Kidney epithelial cell (primary cell): ENCODE measurements at regions not wholly inside any gene's neighbourhood (a gene's known extent, or its start where the extent isn't known, plus 50 kb on each side); places are given as distances from the start of the nearest gene placed in this dataset.

Experiments used
- DNase-seq: peaks from one replicate; pipeline ENCODE4 v3.0.0-alpha.2; 2010; ENCODE audit warnings: low read depth
- H3K27me3 ChIP-seq: 2 replicates; pipeline ENCODE4 v1.6.0; 2011; ENCODE audit warnings: low read length; ENCODE audit not compliant: control insufficient read depth, insufficient read depth
- H3K36me3 ChIP-seq: 2 replicates; pipeline ENCODE4 v1.5.1; 2011; ENCODE audit warnings: low read length; ENCODE audit not compliant: control insufficient read depth, insufficient read depth
- H3K4me3 ChIP-seq: 2 replicates; pipeline ENCODE4 v1.5.1; 2011; ENCODE audit warnings: low read depth, mild to moderate bottlenecking, control low read depth, low read length
- TF ChIP-seq, protein P1 (sequence below): IDR thresholded peaks from 2 replicates; pipeline ENCODE4 v1.5.1; 2011; ENCODE audit warnings: mild to moderate bottlenecking, moderate library complexity, low read length, control low read depth, inconsistent platforms; ENCODE audit not compliant: insufficient read depth, poor library complexity, severe bottlenecking

DNA sequence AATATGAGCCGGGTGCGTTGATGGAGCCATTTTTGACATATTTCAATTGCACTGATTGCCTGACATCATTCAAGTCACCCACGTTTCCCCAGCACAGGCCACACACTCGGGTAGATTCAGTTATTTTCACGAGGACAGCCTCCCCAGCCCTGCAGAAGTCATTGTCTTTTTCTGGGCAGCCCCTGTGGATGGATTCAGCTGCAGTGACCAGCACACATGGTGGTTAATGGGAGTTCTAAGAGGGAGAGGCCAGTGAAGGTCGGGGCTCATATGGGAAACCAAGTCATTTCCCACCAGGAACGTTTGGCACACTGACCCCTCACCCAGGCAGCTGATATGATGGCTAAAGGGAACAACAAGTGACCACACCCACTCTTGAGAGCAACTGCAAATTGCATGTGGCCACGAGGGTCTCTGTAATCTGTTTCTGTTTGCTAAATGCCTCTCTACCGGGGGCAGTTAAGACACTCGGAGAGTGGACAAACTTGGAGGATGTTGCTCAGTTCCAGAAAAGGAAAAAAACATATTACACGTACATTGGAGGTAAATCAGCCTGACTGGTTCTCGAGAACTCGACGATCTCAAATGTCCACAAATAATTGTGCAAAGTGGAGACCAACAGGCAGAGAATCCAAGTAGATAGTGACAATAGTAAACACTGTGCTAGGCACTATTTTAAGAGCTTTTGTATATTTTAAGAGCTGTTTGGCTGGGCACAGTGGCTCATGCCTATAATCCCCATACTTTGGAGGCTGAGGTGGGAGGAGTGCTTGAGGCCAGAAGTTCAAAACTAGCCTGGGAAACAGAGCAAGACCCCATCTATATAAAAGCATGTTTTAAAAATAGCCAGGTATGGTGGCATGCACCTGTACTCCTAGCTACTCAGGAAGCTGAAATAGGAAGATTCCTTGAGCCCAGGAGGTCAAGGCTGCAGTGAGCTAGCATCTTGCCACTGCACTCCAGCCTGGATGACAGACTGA is 167.2 kb upstream of the IRF2BP2 start:
- no peak for DNase-seq
- Histone ChIP-seq H3K4me3 (no peak overlapping the region), H3K27me3 (peaks cover 12% of the 10 kb centered on the region), H3K36me3 (no peaks in the 10 kb centered on the region)
- TF ChIP-seq, protein P1, sequence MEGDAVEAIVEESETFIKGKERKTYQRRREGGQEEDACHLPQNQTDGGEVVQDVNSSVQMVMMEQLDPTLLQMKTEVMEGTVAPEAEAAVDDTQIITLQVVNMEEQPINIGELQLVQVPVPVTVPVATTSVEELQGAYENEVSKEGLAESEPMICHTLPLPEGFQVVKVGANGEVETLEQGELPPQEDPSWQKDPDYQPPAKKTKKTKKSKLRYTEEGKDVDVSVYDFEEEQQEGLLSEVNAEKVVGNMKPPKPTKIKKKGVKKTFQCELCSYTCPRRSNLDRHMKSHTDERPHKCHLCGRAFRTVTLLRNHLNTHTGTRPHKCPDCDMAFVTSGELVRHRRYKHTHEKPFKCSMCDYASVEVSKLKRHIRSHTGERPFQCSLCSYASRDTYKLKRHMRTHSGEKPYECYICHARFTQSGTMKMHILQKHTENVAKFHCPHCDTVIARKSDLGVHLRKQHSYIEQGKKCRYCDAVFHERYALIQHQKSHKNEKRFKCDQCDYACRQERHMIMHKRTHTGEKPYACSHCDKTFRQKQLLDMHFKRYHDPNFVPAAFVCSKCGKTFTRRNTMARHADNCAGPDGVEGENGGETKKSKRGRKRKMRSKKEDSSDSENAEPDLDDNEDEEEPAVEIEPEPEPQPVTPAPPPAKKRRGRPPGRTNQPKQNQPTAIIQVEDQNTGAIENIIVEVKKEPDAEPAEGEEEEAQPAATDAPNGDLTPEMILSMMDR: no peak

DNA sequence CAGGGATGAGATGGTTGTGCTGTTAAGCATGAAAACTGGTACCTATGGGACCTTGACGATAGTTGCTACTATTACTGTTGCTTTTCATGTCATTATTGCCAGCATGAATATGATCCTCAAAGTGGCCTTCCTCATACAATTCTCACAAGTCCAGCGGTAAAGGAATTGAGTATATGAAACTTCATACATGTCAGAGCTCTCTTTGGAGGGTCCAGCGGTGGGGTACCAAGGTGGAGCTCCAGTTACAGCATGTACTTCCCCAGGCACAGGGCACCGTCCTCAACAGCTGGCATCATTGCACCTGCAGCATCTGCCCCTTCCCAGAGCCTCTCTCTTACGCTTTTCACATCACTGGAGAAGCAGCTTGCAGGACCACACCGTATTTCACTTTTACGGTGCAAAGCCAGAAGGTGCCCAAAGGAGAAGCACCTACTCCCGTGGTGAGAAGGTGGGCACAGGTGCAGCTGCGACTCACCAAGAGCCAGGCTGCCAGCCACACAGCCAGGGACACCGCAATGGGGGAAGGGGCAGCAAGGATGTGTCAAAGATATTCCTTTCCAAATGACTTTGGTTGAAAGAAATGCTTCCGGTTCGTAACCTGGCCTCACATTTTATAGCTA is 166.4 kb upstream of the IRF2BP2 start:
- TF ChIP-seq, protein P1: no peak
- DNase-seq: no peak
- no peak overlapping the region for H3K4me3 ChIP-seq
- no peaks in the 10 kb centered on the region for H3K36me3 ChIP-seq
- peaks cover 12% of the 10 kb centered on the region for H3K27me3 ChIP-seq

DNA sequence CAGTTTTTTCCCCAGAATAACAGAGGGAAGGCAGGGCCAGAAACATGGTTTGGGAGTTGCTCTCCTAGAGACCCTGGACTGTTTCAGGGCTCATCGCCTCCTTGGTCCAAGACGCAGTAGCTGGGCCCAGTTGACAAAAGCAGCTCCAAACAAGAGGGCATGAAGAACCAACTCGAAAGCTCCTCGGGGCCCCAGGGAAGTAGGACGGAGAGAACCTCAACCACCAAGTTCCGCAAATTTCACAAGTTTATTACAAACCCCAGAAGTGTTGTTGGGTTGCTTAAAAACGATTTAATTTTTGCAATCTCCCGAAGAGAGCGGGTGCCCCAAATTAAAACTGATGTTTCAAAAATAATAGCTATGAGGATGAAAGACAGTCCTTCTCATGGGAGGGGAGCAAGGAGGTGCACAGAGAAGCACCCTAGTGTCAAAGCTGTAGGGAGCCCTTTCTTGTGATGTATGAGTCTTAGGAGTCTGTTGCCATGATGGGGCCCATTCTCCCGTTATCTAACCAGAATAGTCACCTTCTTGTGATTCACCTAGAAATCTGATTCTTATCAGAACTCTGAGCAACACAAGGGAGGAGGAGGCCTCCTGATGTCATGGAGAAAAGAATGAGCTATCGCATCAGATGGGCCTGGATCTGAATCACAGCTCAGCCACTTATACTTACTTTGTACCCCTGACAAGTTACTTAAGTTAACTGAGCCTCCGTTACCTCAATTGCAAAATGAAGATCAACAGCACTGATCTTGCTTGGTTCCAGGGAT is 165.7 kb upstream of the IRF2BP2 start:
- Histone ChIP-seq H3K27me3 (peaks cover 12% of the 10 kb centered on the region), H3K36me3 (no peaks in the 10 kb centered on the region), H3K4me3 (no peak overlapping the region)
- no peak for DNase-seq
- TF ChIP-seq, protein P1: no peak

DNA sequence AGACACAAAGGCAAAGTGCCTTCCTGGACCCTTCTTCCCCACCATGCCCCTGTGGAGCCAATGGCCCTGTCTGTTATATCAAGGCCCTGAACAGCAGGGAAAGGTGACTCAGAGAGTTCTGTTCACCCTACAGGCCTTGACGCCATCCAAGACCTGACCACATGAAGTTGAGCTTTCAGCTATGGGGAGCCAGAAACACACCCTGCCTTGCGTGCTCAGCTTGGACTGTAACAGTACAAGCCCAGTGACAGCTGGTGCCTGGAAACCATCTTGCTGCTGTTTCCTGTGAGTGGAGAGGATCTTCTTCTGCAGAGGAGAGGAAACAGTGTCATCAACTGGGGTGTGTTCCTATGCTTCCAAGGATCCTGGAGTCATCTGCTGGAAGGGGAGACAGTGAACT is 165.0 kb upstream of the IRF2BP2 start:
- TF ChIP-seq, protein P1: no peak
- no peak for DNase-seq
- H3K36me3 ChIP-seq: no peaks in the 10 kb centered on the region
- H3K27me3 ChIP-seq: peaks cover 12% of the 10 kb centered on the region
- H3K4me3 ChIP-seq: no peak overlapping the region

DNA sequence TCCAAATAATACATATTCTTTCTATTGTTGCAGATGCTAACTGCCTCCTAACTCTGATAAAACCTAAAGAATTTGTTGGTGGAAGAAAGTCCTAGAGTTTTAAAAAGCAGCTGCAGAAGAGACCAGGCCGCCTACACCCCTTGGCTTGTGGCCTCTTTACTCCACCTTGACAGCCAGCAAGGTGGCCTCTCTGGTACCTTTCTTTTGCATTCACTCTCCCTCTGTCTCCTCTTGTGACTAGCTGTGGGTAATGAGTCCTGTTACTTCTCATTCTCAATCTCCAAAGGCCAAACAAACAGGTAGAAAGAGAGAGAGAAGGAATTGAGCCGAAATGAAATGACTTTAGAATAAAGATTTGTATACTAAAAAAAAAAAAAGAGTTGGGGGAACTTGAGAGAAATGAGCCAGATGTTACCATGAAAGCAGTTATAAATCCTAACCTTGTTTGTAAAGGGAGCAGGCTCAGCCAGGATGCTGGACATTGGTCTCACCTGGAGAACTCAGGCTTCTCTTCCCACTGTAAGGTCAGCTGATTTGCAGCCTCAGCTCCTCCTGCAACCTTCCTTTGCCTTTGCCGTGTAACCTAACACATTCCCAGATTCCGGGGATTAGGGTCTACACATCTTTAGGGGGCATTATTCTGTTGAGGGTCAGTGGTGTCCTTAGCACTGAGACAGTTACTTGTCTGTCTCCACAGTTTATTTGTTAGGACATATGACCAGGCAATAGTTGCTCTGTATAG is 164.1 kb upstream of the IRF2BP2 start:
- no peak for DNase-seq
- Histone ChIP-seq H3K4me3 (no peak overlapping the region), H3K27me3 (peaks cover 12% of the 10 kb centered on the region), H3K36me3 (no peaks in the 10 kb centered on the region)
- TF ChIP-seq, protein P1: no peak
